ENCODE measurements at regions not wholly inside any gene's neighbourhood (a gene's known extent, or its start where the extent isn't known, plus 50 kb on each side); places are given as distances from the start of the nearest gene placed in this dataset.

DNA sequence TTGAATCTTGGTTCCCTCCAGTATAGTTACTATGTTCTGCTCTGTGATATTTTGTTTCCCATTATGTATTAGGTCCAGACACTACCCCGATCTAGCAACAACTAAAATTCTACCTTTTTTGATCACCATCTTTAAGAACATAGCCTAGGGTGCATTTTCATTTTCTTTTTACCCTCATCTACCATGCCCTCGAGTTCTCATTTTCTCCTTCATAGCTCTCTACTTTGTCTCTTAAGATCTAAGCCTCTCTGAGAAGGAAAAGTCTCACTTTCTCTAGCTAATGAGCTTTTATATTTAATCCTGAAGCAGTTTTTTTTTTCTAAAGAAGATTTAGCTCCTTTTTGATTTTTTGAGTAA, 1089.4 kb upstream of the SLC39A10 start:
- TF ChIP-seq, protein P1, sequence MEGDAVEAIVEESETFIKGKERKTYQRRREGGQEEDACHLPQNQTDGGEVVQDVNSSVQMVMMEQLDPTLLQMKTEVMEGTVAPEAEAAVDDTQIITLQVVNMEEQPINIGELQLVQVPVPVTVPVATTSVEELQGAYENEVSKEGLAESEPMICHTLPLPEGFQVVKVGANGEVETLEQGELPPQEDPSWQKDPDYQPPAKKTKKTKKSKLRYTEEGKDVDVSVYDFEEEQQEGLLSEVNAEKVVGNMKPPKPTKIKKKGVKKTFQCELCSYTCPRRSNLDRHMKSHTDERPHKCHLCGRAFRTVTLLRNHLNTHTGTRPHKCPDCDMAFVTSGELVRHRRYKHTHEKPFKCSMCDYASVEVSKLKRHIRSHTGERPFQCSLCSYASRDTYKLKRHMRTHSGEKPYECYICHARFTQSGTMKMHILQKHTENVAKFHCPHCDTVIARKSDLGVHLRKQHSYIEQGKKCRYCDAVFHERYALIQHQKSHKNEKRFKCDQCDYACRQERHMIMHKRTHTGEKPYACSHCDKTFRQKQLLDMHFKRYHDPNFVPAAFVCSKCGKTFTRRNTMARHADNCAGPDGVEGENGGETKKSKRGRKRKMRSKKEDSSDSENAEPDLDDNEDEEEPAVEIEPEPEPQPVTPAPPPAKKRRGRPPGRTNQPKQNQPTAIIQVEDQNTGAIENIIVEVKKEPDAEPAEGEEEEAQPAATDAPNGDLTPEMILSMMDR (IDR thresholded peaks at IDR 0.05; ENCODE audit: low read length): no peak
- TF ChIP-seq EZH2phosphoT487 (IDR thresholded peaks at IDR 0.05; ENCODE audit: low read length): no peak
